ENCODE measurements at regions not wholly inside any gene's neighbourhood (a gene's known extent, or its start where the extent isn't known, plus 50 kb on each side); places are given as distances from the start of the nearest gene placed in this dataset.

GRCh38 chr4:125200556-125200955 lies 114.2 kb upstream of the FAT4 start:
- H4K20me1 ChIP-seq (replicated peaks; ENCODE audit: control insufficient read depth, insufficient read depth, low read length) = no peaks in the 10 kb centered on the region
- intact Hi-C loops (cut with micrococcal nuclease) = no loop called here
- H3K27me3 ChIP-seq (ENCODE audit: control insufficient read depth in 2 of 2, insufficient read depth in 2 of 2, low read length in 2 of 2) = no peaks in the 10 kb centered on the region
- BruUV-seq (replicated peaks) = no TSS peak
- no peak overlapping the region for H3K9ac ChIP-seq (ENCODE audit: insufficient read depth in 1 of 2, low read depth in 2 of 2, low read length in 2 of 2)
- H3K27ac ChIP-seq (ENCODE audit: extremely low read depth, low read depth, low read length) = no peak overlapping the region
- no peaks in the 10 kb centered on the region for H3K4me1 ChIP-seq (replicated peaks in 1 of 2; ENCODE audit: control insufficient read depth in 2 of 2, insufficient read depth in 2 of 2, low read length in 2 of 2)
- no peaks in the 10 kb centered on the region for H3K9me1 ChIP-seq (ENCODE audit: control insufficient read depth, insufficient read depth, low read length)
- H3K36me3 ChIP-seq (ENCODE audit: control insufficient read depth, insufficient read depth, low read length) = no peaks in the 10 kb centered on the region
- H3K4me2 ChIP-seq (ENCODE audit: insufficient read depth, low read length) = no peak overlapping the region
- no peaks in the 10 kb centered on the region for H3K79me2 ChIP-seq (ENCODE audit: control insufficient read depth, insufficient read depth, low read length)
- ChIA-PET POLR2A (no interaction called here), CTCF (ENCODE audit: low intra/inter-chr PET ratio) (no interaction called here)
- FAIRE-seq (no peak), DNase-seq (ENCODE audit: extremely low read depth in 1 of 4, low spot score in 3 of 4) (no peak), ATAC-seq (no peak)
- no peaks in the 10 kb centered on the region for H3K9me3 ChIP-seq (replicated peaks; ENCODE audit: control insufficient read depth, insufficient read depth, low read depth, low read length)
- WGBS (ENCODE audit: insufficient coverage, low coverage, missing lambda C conversion rate) = 0% methylated on average over 1 of the region's 1 CpG
- in situ Hi-C loops (cut with MboI) = no loop called here
- H2AFZ ChIP-seq (ENCODE audit: low read depth, low read length) = no peak overlapping the region
- no peak overlapping the region for H3K4me3 ChIP-seq
- TF ChIP-seq GABPB1 (CRISPR knock-in tag; IDR thresholded peaks at IDR 0.05) = no peak
- no peak for TF ChIP-seq CEBPG (CRISPR knock-in tag; IDR thresholded peaks at IDR 0.05)
- TF ChIP-seq CEBPG (tag; conservative IDR thresholded peaks at IDR 0.05 in 1 of 2, IDR thresholded peaks at IDR 0.05 in 1 of 2) = no peak
- TF ChIP-seq ZBTB7A (IDR thresholded peaks at IDR 0.05; ENCODE audit: borderline replicate concordance, control insufficient read depth, low read depth, low read length) = no peak
- TF ChIP-seq, protein P1, sequence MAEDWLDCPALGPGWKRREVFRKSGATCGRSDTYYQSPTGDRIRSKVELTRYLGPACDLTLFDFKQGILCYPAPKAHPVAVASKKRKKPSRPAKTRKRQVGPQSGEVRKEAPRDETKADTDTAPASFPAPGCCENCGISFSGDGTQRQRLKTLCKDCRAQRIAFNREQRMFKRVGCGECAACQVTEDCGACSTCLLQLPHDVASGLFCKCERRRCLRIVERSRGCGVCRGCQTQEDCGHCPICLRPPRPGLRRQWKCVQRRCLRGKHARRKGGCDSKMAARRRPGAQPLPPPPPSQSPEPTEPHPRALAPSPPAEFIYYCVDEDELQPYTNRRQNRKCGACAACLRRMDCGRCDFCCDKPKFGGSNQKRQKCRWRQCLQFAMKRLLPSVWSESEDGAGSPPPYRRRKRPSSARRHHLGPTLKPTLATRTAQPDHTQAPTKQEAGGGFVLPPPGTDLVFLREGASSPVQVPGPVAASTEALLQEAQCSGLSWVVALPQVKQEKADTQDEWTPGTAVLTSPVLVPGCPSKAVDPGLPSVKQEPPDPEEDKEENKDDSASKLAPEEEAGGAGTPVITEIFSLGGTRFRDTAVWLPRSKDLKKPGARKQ (CRISPR knock-in tag; IDR thresholded peaks at IDR 0.05) = no peak
- no peak for TF ChIP-seq PRPF4 (IDR thresholded peaks at IDR 0.05; ENCODE audit: insufficient read depth, low read depth, low read length, poor library complexity, severe bottlenecking)
- no peak for TF ChIP-seq USF2 (CRISPR knock-in tag; IDR thresholded peaks at IDR 0.05)
- no peak for TF ChIP-seq ZNF655 (CRISPR knock-in tag; IDR thresholded peaks at IDR 0.05)
- TF ChIP-seq ESRRB (CRISPR knock-in tag; IDR thresholded peaks at IDR 0.05; ENCODE audit: borderline replicate concordance) = no peak
- TF ChIP-seq, protein P2, sequence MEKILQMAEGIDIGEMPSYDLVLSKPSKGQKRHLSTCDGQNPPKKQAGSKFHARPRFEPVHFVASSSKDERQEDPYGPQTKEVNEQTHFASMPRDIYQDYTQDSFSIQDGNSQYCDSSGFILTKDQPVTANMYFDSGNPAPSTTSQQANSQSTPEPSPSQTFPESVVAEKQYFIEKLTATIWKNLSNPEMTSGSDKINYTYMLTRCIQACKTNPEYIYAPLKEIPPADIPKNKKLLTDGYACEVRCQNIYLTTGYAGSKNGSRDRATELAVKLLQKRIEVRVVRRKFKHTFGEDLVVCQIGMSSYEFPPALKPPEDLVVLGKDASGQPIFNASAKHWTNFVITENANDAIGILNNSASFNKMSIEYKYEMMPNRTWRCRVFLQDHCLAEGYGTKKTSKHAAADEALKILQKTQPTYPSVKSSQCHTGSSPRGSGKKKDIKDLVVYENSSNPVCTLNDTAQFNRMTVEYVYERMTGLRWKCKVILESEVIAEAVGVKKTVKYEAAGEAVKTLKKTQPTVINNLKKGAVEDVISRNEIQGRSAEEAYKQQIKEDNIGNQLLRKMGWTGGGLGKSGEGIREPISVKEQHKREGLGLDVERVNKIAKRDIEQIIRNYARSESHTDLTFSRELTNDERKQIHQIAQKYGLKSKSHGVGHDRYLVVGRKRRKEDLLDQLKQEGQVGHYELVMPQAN (IDR thresholded peaks at IDR 0.05; ENCODE audit: borderline replicate concordance) = no peak
- TF ChIP-seq, protein P3, sequence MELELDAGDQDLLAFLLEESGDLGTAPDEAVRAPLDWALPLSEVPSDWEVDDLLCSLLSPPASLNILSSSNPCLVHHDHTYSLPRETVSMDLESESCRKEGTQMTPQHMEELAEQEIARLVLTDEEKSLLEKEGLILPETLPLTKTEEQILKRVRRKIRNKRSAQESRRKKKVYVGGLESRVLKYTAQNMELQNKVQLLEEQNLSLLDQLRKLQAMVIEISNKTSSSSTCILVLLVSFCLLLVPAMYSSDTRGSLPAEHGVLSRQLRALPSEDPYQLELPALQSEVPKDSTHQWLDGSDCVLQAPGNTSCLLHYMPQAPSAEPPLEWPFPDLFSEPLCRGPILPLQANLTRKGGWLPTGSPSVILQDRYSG (tag; conservative IDR thresholded peaks at IDR 0.05; ENCODE audit: low read depth) = no peak
- TF ChIP-seq, protein P4, sequence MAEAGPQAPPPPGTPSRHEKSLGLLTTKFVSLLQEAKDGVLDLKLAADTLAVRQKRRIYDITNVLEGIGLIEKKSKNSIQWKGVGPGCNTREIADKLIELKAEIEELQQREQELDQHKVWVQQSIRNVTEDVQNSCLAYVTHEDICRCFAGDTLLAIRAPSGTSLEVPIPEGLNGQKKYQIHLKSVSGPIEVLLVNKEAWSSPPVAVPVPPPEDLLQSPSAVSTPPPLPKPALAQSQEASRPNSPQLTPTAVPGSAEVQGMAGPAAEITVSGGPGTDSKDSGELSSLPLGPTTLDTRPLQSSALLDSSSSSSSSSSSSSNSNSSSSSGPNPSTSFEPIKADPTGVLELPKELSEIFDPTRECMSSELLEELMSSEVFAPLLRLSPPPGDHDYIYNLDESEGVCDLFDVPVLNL (CRISPR knock-in tag; IDR thresholded peaks at IDR 0.05; ENCODE audit: low read depth) = no peak
- no peak for TF ChIP-seq MAX (CRISPR knock-in tag; IDR thresholded peaks at IDR 0.05)
- no peak for TF ChIP-seq ZNF717 (CRISPR knock-in tag; IDR thresholded peaks at IDR 0.05)
